ENCODE measurements at regions not wholly inside any gene's neighbourhood (a gene's known extent, or its start where the extent isn't known, plus 50 kb on each side); places are given as distances from the start of the nearest gene placed in this dataset.

- TF ChIP-seq, protein P1, sequence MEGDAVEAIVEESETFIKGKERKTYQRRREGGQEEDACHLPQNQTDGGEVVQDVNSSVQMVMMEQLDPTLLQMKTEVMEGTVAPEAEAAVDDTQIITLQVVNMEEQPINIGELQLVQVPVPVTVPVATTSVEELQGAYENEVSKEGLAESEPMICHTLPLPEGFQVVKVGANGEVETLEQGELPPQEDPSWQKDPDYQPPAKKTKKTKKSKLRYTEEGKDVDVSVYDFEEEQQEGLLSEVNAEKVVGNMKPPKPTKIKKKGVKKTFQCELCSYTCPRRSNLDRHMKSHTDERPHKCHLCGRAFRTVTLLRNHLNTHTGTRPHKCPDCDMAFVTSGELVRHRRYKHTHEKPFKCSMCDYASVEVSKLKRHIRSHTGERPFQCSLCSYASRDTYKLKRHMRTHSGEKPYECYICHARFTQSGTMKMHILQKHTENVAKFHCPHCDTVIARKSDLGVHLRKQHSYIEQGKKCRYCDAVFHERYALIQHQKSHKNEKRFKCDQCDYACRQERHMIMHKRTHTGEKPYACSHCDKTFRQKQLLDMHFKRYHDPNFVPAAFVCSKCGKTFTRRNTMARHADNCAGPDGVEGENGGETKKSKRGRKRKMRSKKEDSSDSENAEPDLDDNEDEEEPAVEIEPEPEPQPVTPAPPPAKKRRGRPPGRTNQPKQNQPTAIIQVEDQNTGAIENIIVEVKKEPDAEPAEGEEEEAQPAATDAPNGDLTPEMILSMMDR (conservative IDR thresholded peaks at IDR 0.05 in 1 of 2, IDR thresholded peaks at IDR 0.05 in 1 of 2; ENCODE audit: low read depth in 1 of 2, low read length in 2 of 2), result no peak
- TF ChIP-seq EZH2 (IDR thresholded peaks at IDR 0.05; ENCODE audit: low read length, missing control alignments), result no peak
Measured at GRCh38 chr3:35944926-35945710, 305.8 kb downstream of the ARPP21 start.
